Central memory CD8-positive, alpha-beta T cell (primary cell): ENCODE measurements at regions not wholly inside any gene's neighbourhood (a gene's known extent, or its start where the extent isn't known, plus 50 kb on each side); places are given as distances from the start of the nearest gene placed in this dataset.
"Not testable (repeated sequence)": the region's sequence is repeated elsewhere in the genome, so short reads cannot be mapped to it uniquely, and the experiment has no call there.

Source experiments
- ATAC-seq: fragments of 150-1000 bp; cut with Tn5 transposase; replicated peaks from 2 replicates; pipeline ENCODE4 v1.10.0; 2022; ENCODE audit warnings: mild to moderate bottlenecking, moderate FRiP score, moderate number of reproducible peaks; ENCODE audit not compliant: poor library complexity, severe bottlenecking; ENCODE audit errors: extremely low read depth
- DNase-seq, 2 donors: peaks; one replicate each; pipeline ENCODE4 v3.0.0; 2021; ENCODE audit warnings: low spot score in 2 of 2
- H3K27ac Mint-ChIP-seq: one replicate; pipeline ENCODE4 v1.8.0; 2022; ENCODE audit warnings: low read depth, mild to moderate bottlenecking, moderate library complexity, mixed read lengths
- H3K27me3 Mint-ChIP-seq: one replicate; pipeline ENCODE4 v1.8.0; 2022; ENCODE audit warnings: mixed read lengths
- H3K36me3 Mint-ChIP-seq: one replicate; pipeline ENCODE4 v1.8.0; 2022; ENCODE audit warnings: mild to moderate bottlenecking, moderate library complexity, mixed read lengths; ENCODE audit not compliant: insufficient read depth
- H3K4me1 Mint-ChIP-seq: one replicate; pipeline ENCODE4 v1.8.0; 2022; ENCODE audit warnings: mixed read lengths
- H3K4me3 Mint-ChIP-seq: one replicate; pipeline ENCODE4 v1.8.0; 2022; ENCODE audit warnings: mild to moderate bottlenecking, moderate library complexity, mixed read lengths
- H3K9me3 Mint-ChIP-seq: one replicate; pipeline ENCODE4 v1.8.0; 2022; ENCODE audit warnings: mixed read lengths

GRCh38 chr3:35200056-35200455 lies 439.3 kb upstream of the ARPP21 start:
- Mint-ChIP-seq H3K27ac (no peak overlapping the region), H3K36me3 (no peaks in the 10 kb centered on the region), H3K27me3 (no peaks in the 10 kb centered on the region), H3K9me3 (peaks cover 35% of the 10 kb centered on the region), H3K4me1 (no peaks in the 10 kb centered on the region), H3K4me3 (no peak overlapping the region)
- ATAC-seq = no peak
- DNase-seq = no peak

GRCh38 chr3:35201211-35201610 lies 438.1 kb upstream of the ARPP21 start:
- peaks cover 38% of the 10 kb centered on the region for H3K9me3 Mint-ChIP-seq

GRCh38 chr3:35215525-35216500 lies 423.5 kb upstream of the ARPP21 start:
- Mint-ChIP-seq H3K27me3 (no peaks in the 10 kb centered on the region), H3K36me3 (no peaks in the 10 kb centered on the region), H3K9me3 (peaks cover 6% of the 10 kb centered on the region), H3K27ac (no peak overlapping the region), H3K4me1 (no peaks in the 10 kb centered on the region), H3K4me3 (no peak overlapping the region)
- ATAC-seq = no peak
- no peak for DNase-seq

More at GRCh38 chr3:35201211-35201610, 438.1 kb upstream of the ARPP21 start:
- H3K4me3 Mint-ChIP-seq = no peak overlapping the region
- no peak for ATAC-seq
- DNase-seq = no peak
- no peaks in the 10 kb centered on the region for H3K4me1 Mint-ChIP-seq
- H3K27me3 Mint-ChIP-seq = no peaks in the 10 kb centered on the region
- H3K27ac Mint-ChIP-seq = no peak overlapping the region
- no peaks in the 10 kb centered on the region for H3K36me3 Mint-ChIP-seq

GRCh38 chr3:35216501-35217266 lies 422.6 kb upstream of the ARPP21 start:
- H3K27me3 Mint-ChIP-seq = no peaks in the 10 kb centered on the region
- H3K36me3 Mint-ChIP-seq = no peaks in the 10 kb centered on the region
- peaks cover 6% of the 10 kb centered on the region for H3K9me3 Mint-ChIP-seq
- ATAC-seq (no peak), DNase-seq (no peak)
- H3K4me1 Mint-ChIP-seq = no peaks in the 10 kb centered on the region
- H3K27ac Mint-ChIP-seq = no peak overlapping the region
- H3K4me3 Mint-ChIP-seq = no peak overlapping the region

GRCh38 chr3:35223632-35224394 lies 415.5 kb upstream of the ARPP21 start:
- no peak overlapping the region for H3K4me3 Mint-ChIP-seq
- peaks cover 12% of the 10 kb centered on the region for H3K9me3 Mint-ChIP-seq
- no peak for DNase-seq
- no peak for ATAC-seq
- no peaks in the 10 kb centered on the region for H3K27me3 Mint-ChIP-seq
- H3K4me1 Mint-ChIP-seq = no peaks in the 10 kb centered on the region
- H3K36me3 Mint-ChIP-seq = no peaks in the 10 kb centered on the region
- H3K27ac Mint-ChIP-seq = no peak overlapping the region

GRCh38 chr3:35224565-35225295 lies 414.6 kb upstream of the ARPP21 start:
- no peak overlapping the region for H3K4me3 Mint-ChIP-seq
- H3K36me3 Mint-ChIP-seq = no peaks in the 10 kb centered on the region
- no peaks in the 10 kb centered on the region for H3K27me3 Mint-ChIP-seq
- H3K4me1 Mint-ChIP-seq = no peaks in the 10 kb centered on the region
- H3K9me3 Mint-ChIP-seq = peaks cover 12% of the 10 kb centered on the region
- ATAC-seq (no peak), DNase-seq (no peak)
- H3K27ac Mint-ChIP-seq = no peak overlapping the region

GRCh38 chr3:35241236-35241635 lies 398.1 kb upstream of the ARPP21 start:
- ATAC-seq (no peak), DNase-seq (no peak)
- peaks cover 6% of the 10 kb centered on the region for H3K9me3 Mint-ChIP-seq
- no peak overlapping the region for H3K4me3 Mint-ChIP-seq
- H3K4me1 Mint-ChIP-seq = no peaks in the 10 kb centered on the region
- no peaks in the 10 kb centered on the region for H3K27me3 Mint-ChIP-seq
- H3K27ac Mint-ChIP-seq = no peak overlapping the region
- no peaks in the 10 kb centered on the region for H3K36me3 Mint-ChIP-seq

GRCh38 chr3:35254917-35255316 lies 384.4 kb upstream of the ARPP21 start:
- Mint-ChIP-seq H3K4me1 (no peaks in the 10 kb centered on the region), H3K9me3 (peaks cover 38% of the 10 kb centered on the region), H3K27ac (no peak overlapping the region), H3K4me3 (no peak overlapping the region), H3K36me3 (peaks cover 2% of the 10 kb centered on the region), H3K27me3 (no peaks in the 10 kb centered on the region)
- DNase-seq (no peak), ATAC-seq (no peak)

- Mint-ChIP-seq H3K9me3 (peaks cover 41% of the 10 kb centered on the region), H3K27ac (no peak overlapping the region), H3K4me3 (no peak overlapping the region), H3K36me3 (peaks cover 2% of the 10 kb centered on the region), H3K4me1 (no peaks in the 10 kb centered on the region), H3K27me3 (no peaks in the 10 kb centered on the region)
- no peak for ATAC-seq
- DNase-seq = no peak
Measured at GRCh38 chr3:35257641-35258040, 381.7 kb upstream of the ARPP21 start.

- H3K27ac Mint-ChIP-seq = no peak overlapping the region
- no peak for DNase-seq
- no peak for ATAC-seq
- H3K4me3 Mint-ChIP-seq = no peak overlapping the region
- H3K27me3 Mint-ChIP-seq = no peaks in the 10 kb centered on the region
- H3K36me3 Mint-ChIP-seq = peaks cover 1% of the 10 kb centered on the region
- no peaks in the 10 kb centered on the region for H3K4me1 Mint-ChIP-seq
- peaks cover 7% of the 10 kb centered on the region for H3K9me3 Mint-ChIP-seq
Measured at GRCh38 chr3:35262406-35262805, 376.9 kb upstream of the ARPP21 start.

GRCh38 chr3:35263477-35263876 lies 375.8 kb upstream of the ARPP21 start:
- DNase-seq = no peak
- Mint-ChIP-seq H3K36me3 (no peaks in the 10 kb centered on the region), H3K4me3 (no peak overlapping the region), H3K27ac (no peak overlapping the region), H3K27me3 (no peaks in the 10 kb centered on the region), H3K4me1 (no peaks in the 10 kb centered on the region), H3K9me3 (peaks cover 7% of the 10 kb centered on the region)
- ATAC-seq = no peak

- DNase-seq, H3K4me3 Mint-ChIP-seq, ATAC-seq, H3K27ac Mint-ChIP-seq, H3K4me1 Mint-ChIP-seq, H3K27me3 Mint-ChIP-seq, H3K36me3 Mint-ChIP-seq: not testable (repeated sequence)
- peaks cover 13% of the 10 kb centered on the region for H3K9me3 Mint-ChIP-seq
Measured at GRCh38 chr3:35266065-35266464, 373.3 kb upstream of the ARPP21 start.
